ENCODE measurements at regions not wholly inside any gene's neighbourhood (a gene's known extent, or its start where the extent isn't known, plus 50 kb on each side); places are given as distances from the start of the nearest gene placed in this dataset.

- TF ChIP-seq CTCF (IDR thresholded peaks at IDR 0.05) (no peak), POLR2A (IDR thresholded peaks at IDR 0.05) (no peak)
Measured at GRCh38 chr13:109877809-109878208, 91.4 kb upstream of the IRS2 start.

Measured in esophagus squamous epithelium (tissue), 4 donors.